ENCODE measurements at regions not wholly inside any gene's neighbourhood (a gene's known extent, or its start where the extent isn't known, plus 50 kb on each side); places are given as distances from the start of the nearest gene placed in this dataset.
A peak's percentile ranks its signal among the peaks of the same experiment; 100 is the strongest.
"Not testable (repeated sequence)": the region's sequence is repeated elsewhere in the genome, so short reads cannot be mapped to it uniquely, and the experiment has no call there.

GRCh38 chr2:142757111-142757510 lies 120.4 kb upstream of the KYNU start:
- DNase-seq (ENCODE audit: low spot score), result no peak

DNA sequence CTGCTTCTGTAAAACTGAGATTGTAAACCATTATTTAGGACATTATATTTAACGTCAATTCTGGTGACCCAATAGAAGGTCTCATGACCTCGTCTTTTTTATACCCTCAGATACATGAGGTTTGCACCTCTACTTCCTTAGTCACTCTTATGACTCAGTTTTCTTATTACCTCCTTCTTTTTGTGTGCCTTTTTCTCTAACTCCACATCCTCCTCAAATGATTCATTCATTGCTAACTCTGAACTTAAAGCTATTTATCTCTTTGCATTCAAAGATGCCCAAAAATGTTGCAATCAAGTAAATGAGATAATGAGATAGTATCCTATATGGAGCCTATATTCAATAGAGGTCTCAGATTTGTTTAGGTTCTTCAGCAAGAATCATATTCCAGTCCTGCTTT lies 121.0 kb upstream of the KYNU start:
- no peak for DNase-seq (ENCODE audit: low spot score)

DNA sequence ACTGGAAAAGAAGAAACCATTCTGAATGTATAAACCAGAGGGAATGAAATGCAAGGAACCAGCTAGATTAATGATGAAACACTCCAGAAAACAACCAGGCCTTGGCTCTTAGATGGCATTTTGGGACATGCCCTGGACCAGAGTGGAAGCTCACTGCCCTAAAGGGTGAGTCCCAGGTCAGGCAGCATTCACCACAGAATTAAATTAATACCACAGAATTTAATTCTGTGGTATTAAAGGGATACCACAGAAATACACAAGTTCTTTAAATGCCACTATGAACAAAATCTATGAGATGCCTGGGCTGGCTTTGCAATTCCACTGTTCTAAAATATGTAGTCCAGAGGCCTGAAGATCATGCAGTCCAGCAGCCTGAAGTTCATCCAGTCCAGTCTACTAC lies 122.3 kb upstream of the KYNU start:
- DNase-seq (ENCODE audit: low spot score), result no peak

- DNase-seq (ENCODE audit: low spot score), result no peak
These were observed 123.3 kb upstream of the KYNU start for GRCh38 chr2:142754182-142754581.

DNA sequence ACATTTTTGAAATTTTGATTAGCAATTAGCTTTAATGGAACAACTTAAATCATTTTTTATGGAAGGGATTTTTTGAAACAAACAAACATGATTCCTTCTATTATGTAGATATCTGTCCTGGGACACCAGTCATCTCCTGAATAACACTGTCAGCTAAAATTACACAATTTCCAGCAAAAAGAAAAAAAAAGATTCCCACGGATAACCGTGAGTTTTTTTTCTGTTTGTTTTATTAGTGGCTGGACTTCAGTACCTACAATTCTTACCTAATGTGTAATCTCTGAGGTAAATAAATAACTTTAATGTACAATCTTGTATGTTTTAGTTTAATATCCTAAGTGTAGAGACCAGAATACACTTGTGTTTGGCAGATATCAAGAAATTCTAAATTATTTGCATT lies 126.6 kb upstream of the KYNU start:
- DNase-seq (ENCODE audit: low spot score), result no peak

GRCh38 chr2:142748559-142749099 lies 128.8 kb upstream of the KYNU start:
- DNase-seq (ENCODE audit: low spot score), result no peak

DNA sequence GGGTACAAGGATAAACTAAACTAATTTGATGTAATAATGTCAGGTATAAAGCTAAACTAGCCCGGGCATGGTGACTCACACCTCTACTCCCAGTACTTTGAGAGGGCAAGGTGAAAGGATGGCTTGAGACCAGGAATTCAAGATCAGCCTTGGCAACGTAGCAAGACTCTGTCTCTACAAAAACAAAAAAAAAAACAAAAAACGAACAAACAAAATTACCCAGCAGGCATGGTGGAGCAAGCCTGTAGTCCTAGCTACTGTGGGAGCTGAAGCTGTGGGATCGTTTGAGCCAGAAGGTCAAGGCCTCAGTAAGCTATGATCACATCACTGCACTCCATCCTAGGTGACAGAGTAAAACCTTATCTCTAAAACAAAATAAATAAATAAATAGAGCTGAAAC lies 131.8 kb upstream of the KYNU start:
- no peak for DNase-seq (ENCODE audit: low spot score)

DNA sequence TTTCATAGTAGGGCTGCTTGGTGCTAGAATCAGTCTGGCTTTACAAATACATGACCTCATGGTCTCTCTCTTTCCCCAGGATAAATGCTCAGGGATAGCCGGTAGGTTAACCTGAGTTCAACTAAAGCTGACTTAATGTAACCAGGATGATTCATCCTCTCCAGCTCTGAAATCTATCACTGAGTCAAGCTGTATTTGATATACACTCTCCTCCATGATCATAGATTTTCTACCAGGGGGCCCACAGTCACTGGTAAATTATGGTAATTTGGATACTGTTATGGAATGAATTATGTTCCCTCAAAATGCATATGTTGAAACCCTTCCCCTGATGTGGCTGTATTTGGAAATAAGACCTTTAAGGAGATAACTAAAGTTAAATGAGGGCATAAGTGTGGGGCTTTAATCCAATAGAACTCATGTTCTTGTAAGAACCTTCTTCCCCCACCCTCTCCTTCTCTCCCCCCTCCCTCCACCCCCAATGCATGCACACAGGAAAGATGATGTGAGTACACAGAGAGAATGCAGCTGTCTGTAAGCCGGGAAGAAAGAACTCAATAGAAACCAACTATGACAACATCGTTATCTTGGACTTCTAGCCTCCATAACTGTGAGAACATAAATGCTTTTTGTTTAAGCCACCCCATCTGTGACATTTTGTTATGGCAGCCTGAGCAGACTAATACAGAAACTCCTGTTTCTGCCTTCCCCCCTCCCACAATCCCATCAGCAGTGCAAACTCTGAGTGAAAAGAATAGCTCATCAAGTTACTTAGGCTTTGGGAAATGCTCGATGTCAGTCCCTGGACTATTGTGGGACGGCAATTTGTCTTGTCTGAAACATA lies 134.9 kb upstream of the KYNU start:
- peak; percentile 61 for DNase-seq (ENCODE audit: low spot score)

GRCh38 chr2:142741764-142742269 lies 135.6 kb upstream of the KYNU start:
- DNase-seq (ENCODE audit: low spot score), result no peak

DNA sequence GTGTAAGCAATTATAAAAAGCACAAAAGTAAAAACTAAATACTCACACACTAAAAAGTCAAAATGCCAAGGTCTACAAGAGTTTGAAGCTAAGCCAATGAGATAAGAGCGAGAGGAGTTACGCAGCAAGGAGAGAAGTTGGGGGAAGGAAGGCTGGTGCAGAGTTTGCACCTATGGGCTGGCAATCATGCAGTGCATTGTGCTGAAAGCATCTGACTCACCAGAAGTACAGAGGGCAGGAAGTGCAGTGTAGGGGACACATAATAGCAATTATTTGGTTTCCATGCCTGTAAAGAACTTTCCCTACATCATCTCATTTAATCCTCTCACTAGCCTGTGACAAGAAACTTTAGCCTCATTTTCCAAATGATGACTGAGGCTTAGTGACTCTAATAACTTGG lies 142.7 kb upstream of the KYNU start:
- no peak for DNase-seq (ENCODE audit: low spot score)

DNA sequence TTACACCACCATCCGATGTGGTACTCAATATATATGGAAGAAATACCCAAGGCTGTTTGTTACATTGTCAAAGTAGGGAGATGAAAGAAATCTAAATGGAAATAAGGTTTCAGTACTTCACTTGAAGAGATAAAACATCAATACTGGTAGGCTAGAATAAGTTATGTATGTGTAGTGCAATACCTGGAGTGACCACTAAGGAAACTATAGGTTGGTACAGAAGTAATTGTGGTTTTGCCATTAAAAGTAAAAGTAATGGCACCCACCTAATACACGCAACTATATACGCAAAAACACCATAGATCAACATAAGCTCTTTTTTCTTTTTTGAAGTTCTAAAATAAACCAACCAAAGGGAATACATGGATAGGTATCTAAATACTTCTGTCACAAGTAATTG lies 143.2 kb upstream of the KYNU start:
- DNase-seq (ENCODE audit: low spot score), result no peak

DNA sequence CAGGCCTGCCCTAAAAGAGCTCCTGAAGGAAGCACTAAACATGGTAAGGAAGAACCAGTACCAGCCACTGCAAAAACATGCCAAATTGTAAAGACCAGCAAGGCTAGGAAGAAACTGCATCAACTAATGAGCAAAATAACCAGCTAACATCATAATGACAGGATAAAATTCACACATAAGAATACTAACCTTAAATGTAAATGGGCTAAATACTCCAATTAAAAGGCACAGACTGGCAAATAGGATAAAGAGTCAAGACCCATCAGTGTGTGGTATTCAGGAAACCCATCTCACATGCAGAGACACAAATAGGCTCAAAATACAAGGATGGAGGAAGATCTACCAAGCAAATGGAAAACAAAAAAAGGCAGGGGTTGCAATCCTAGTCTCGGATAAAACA lies 147.7 kb upstream of the KYNU start:
- not testable (repeated sequence) for DNase-seq (ENCODE audit: low spot score)

- not testable (repeated sequence) for DNase-seq (ENCODE audit: low spot score)
These were observed 149.5 kb upstream of the KYNU start for GRCh38 chr2:142727821-142728478.

- peak; percentile 37 for DNase-seq (ENCODE audit: low spot score)
These were observed 152.1 kb upstream of the KYNU start for GRCh38 chr2:142725386-142725785.

DNA sequence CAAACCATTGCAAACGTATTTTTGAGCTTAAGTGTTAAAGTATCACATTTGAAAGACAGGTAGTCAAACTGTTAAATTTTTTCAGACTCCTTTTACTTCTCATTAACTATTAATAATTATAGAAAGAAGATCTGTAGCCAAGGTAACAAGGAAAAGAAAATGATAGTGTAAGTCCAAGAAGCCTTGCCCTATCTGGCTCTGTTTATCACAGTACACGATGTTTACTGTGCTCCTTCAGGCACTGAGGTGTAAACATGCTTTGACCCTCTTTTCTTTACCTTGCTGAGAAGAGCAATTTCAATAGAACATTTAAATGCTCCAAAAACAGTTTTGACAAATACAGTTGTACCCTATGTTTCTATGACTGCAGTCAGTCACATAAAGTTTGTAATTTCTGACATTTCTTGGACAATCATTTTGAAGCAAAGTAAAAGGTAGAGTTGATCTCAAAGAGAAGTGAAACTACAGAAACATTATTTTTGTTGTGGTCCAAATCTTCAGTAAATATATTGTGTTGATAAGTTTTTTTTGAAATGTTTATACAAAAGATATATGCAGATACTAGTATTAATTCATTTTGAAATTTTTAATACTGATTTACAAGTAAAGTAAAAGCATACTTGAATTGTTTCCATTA lies 152.6 kb upstream of the KYNU start:
- DNase-seq (ENCODE audit: low spot score), result no peak

- no peak for DNase-seq (ENCODE audit: low spot score)
These were observed 153.3 kb upstream of the KYNU start for GRCh38 chr2:142724186-142724585.

GRCh38 chr2:142723236-142723635 lies 154.2 kb upstream of the KYNU start:
- DNase-seq (ENCODE audit: low spot score), result no peak

- DNase-seq (ENCODE audit: low spot score), result no peak
These were observed 154.9 kb upstream of the KYNU start for GRCh38 chr2:142722569-142722968.

DNA sequence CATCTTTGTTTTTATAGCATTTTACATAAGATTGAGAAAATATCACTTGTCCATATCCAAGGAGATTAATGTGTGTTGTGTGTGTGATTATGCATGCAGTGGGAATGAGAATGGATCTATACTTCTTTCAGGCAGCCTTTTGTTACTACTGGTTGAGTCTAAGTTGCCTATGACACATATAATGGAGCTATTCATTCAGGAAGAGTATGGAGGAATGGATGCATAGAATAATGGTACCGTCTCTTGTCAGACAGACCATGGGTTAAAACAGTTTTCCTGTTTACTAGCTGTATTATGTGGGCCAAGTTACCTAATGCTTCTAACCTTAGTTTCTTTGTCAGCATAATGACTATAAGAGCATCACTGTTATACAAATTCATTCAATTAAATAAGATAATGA lies 155.4 kb upstream of the KYNU start:
- DNase-seq (ENCODE audit: low spot score), result no peak

- no peak for DNase-seq (ENCODE audit: low spot score)
These were observed 156.4 kb upstream of the KYNU start for GRCh38 chr2:142721015-142721414.

DNA sequence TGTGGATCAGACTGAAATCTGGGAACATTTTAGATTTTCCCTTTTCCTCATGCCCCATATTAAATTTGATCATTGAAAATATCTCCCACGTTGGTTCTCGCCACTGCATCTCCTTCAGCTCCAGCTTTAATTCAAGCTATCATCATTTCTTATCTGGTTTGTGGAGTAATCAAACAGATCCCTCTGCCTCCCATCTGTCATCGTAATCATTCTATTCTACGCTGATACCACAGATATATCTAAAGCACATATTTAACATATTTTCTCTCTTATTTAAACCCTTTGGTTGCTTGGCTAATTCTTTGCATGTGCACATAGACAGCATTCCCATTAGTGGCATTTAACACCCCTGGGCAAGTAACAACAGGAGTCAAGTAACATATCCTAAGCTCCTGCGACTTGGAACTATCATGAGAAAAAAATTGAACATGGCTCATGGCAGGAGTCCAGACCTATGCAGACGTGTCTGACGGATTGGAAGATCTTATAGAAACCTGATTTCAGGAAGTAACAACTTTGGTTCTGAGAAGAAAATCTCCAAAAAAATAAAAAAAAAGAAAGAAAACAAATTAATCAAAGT lies 158.8 kb upstream of the KYNU start:
- DNase-seq (ENCODE audit: low spot score), result no peak
